ENCODE measurements at regions not wholly inside any gene's neighbourhood (a gene's known extent, or its start where the extent isn't known, plus 50 kb on each side); places are given as distances from the start of the nearest gene placed in this dataset.

DNA sequence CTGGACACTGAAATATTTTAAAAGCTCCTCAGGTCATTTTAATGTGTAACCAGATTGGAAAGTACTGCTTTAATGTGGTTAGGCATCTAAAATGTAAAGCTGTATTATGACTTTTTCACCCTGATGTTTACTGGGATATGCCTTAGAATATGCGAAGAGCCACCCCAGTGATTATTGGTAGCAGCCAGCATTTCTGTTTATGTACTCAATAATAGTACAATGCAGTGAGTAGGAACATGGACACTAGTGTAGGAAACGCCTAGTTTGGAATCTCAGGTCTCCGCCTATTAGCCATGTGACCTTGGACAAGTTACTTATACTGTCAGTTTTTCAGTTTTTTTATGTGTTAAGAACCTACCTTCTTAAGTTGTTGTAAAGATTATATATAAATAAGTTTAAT lies 446.0 kb upstream of the PITX2 start:
- TF ChIP-seq, protein P1, sequence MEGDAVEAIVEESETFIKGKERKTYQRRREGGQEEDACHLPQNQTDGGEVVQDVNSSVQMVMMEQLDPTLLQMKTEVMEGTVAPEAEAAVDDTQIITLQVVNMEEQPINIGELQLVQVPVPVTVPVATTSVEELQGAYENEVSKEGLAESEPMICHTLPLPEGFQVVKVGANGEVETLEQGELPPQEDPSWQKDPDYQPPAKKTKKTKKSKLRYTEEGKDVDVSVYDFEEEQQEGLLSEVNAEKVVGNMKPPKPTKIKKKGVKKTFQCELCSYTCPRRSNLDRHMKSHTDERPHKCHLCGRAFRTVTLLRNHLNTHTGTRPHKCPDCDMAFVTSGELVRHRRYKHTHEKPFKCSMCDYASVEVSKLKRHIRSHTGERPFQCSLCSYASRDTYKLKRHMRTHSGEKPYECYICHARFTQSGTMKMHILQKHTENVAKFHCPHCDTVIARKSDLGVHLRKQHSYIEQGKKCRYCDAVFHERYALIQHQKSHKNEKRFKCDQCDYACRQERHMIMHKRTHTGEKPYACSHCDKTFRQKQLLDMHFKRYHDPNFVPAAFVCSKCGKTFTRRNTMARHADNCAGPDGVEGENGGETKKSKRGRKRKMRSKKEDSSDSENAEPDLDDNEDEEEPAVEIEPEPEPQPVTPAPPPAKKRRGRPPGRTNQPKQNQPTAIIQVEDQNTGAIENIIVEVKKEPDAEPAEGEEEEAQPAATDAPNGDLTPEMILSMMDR (conservative IDR thresholded peaks at IDR 0.05 in 1 of 2, IDR thresholded peaks at IDR 0.05 in 1 of 2; ENCODE audit: extremely low read depth in 1 of 2, insufficient read depth in 1 of 2, low read depth in 1 of 2, low read length in 2 of 2): no peak
- no peak for TF ChIP-seq EZH2 (IDR thresholded peaks at IDR 0.05; ENCODE audit: borderline replicate concordance, low read length)

Data from mammary epithelial cell (primary cell).